HG03442 (cell line): ENCODE measurements at regions not wholly inside any gene's neighbourhood (a gene's known extent, or its start where the extent isn't known, plus 50 kb on each side); places are given as distances from the start of the nearest gene placed in this dataset.

Experiments
- ATAC-seq: cut with Tn5 transposase; IDR thresholded peaks from one replicate; pipeline ENCODE4 v1.9.1; 2021; ENCODE audit warnings: mild to moderate bottlenecking, moderate library complexity; ENCODE audit not compliant: unreplicated experiment

- ATAC-seq = peak; percentile 53
Observed at GRCh38 chrX:20527558-20528011, 260.9 kb upstream of the RPS6KA3 start.

GRCh38 chrX:20527041-20527440 is 260.3 kb upstream of the RPS6KA3 start:
- no peak for ATAC-seq

- no peak for ATAC-seq
Observed at GRCh38 chrX:20523626-20524312, 257.1 kb upstream of the RPS6KA3 start.

GRCh38 chrX:20522420-20522819 is 255.7 kb upstream of the RPS6KA3 start:
- no peak for ATAC-seq

GRCh38 chrX:20521222-20521621 is 254.5 kb upstream of the RPS6KA3 start:
- no peak for ATAC-seq

GRCh38 chrX:20519826-20520225 is 253.1 kb upstream of the RPS6KA3 start:
- no peak for ATAC-seq

- no peak for ATAC-seq
Observed at GRCh38 chrX:20519146-20519545, 252.4 kb upstream of the RPS6KA3 start.

- no peak for ATAC-seq
Observed at GRCh38 chrX:20517565-20517964, 250.9 kb upstream of the RPS6KA3 start.

GRCh38 chrX:20515841-20516461 is 249.2 kb upstream of the RPS6KA3 start:
- peak; percentile 99 for ATAC-seq

- ATAC-seq = no peak
Observed at GRCh38 chrX:20514358-20514757, 247.6 kb upstream of the RPS6KA3 start.

- no peak for ATAC-seq
Observed at GRCh38 chrX:20513185-20513584, 246.5 kb upstream of the RPS6KA3 start.

- ATAC-seq = no peak
Observed at GRCh38 chrX:20511792-20512191, 245.1 kb upstream of the RPS6KA3 start.

GRCh38 chrX:20507901-20508620 is 241.4 kb upstream of the RPS6KA3 start:
- no peak for ATAC-seq

- no peak for ATAC-seq
Observed at GRCh38 chrX:20506739-20507138, 240.0 kb upstream of the RPS6KA3 start.

GRCh38 chrX:20500949-20501348 is 234.2 kb upstream of the RPS6KA3 start:
- no peak for ATAC-seq

- peak; percentile 84 for ATAC-seq
Observed at GRCh38 chrX:20500171-20500865, 233.6 kb upstream of the RPS6KA3 start.

- no peak for ATAC-seq
Observed at GRCh38 chrX:20499763-20500162, 233.1 kb upstream of the RPS6KA3 start.

GRCh38 chrX:20498851-20499635 is 232.3 kb upstream of the RPS6KA3 start:
- ATAC-seq = no peak

- no peak for ATAC-seq
Observed at GRCh38 chrX:20495575-20495974, 228.9 kb upstream of the RPS6KA3 start.

- ATAC-seq = no peak
Observed at GRCh38 chrX:20488473-20488872, 221.8 kb upstream of the RPS6KA3 start.

GRCh38 chrX:20487227-20487626 is 220.5 kb upstream of the RPS6KA3 start:
- no peak for ATAC-seq
